Fibroblast of villous mesenchyme (primary cell): ENCODE measurements at regions not wholly inside any gene's neighbourhood (a gene's known extent, or its start where the extent isn't known, plus 50 kb on each side); places are given as distances from the start of the nearest gene placed in this dataset.

Experiments
- DNase-seq: peaks from one replicate; pipeline ENCODE4 v3.0.0-alpha.2; 2010; ENCODE audit warnings: low read depth
- H3K4me3 ChIP-seq: 2 replicates; pipeline ENCODE4 v1.5.1; 2011; ENCODE audit warnings: low read depth, mild to moderate bottlenecking, low read length
- CTCF ChIP-seq: IDR thresholded peaks from 2 replicates; pipeline ENCODE4 v1.5.1; 2012; ENCODE audit warnings: low read depth, mild to moderate bottlenecking, low read length; ENCODE audit not compliant: insufficient read depth

DNA sequence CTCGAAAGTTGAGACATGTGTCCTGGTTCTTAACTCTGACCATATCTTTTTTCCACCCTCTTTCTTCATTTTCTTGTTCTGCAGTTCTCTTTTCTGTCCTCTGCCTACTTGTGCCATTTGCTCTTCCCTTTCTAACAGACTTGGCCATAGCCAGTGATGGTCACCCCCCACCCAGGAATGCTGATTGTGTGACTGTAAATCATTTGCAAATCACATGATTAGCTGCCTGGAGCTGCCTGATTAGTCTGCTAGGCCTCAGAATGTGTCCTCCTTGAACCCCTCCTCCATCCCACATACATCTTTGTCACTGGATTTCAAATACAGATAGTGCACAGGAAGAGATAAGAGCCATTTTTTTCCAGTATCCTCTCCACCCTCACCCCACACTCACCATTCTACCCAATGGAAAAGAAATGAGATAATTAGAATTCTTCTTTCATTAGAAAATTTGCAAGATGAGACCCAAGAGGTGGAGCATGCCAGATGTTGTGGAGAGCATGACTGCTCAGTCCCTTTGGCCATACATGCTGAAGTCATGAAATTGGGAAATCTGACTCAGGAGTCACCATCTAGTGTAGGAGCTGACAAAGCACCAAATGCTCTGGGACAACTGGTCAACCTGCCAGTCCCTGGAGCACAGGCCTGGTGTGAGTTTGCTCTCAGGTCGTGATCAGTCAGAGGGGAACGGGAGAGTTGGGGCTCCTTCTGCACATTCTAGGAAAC, 538.2 kb downstream of the CCDC171 start:
- no peak overlapping the region for H3K4me3 ChIP-seq
- TF ChIP-seq CTCF, result no peak
- peak; percentile 51 for DNase-seq

GRCh38 chr9:16092142-16093091, 539.6 kb downstream of the CCDC171 start:
- no peak overlapping the region for H3K4me3 ChIP-seq
- TF ChIP-seq CTCF, result no peak
- DNase-seq, result peak; percentile 82

- no peak overlapping the region for H3K4me3 ChIP-seq
- no peak for TF ChIP-seq CTCF
- DNase-seq, result no peak
Observed at GRCh38 chr9:16098306-16098705, 545.5 kb downstream of the CCDC171 start.

- no peak for DNase-seq
- H3K4me3 ChIP-seq, result no peak overlapping the region
- no peak for TF ChIP-seq CTCF
Observed at GRCh38 chr9:16099732-16100536, 547.1 kb downstream of the CCDC171 start.

- no peak for TF ChIP-seq CTCF
- DNase-seq, result peak; percentile 93
- H3K4me3 ChIP-seq, result no peak overlapping the region
Observed at GRCh38 chr9:16100537-16101091, 547.8 kb downstream of the CCDC171 start.

- no peak overlapping the region for H3K4me3 ChIP-seq
- no peak for TF ChIP-seq CTCF
- peak; percentile 47 for DNase-seq
Observed at GRCh38 chr9:16102154-16102553, 549.3 kb downstream of the CCDC171 start.
